HCT116 (cell line): ENCODE measurements at regions not wholly inside any gene's neighbourhood (a gene's known extent, or its start where the extent isn't known, plus 50 kb on each side); places are given as distances from the start of the nearest gene placed in this dataset.

Experiments
- ATAC-seq: fragments of 200-7000 bp; cut with Tn5 transposase; 2 replicates; pipeline ENCODE4 v1.9.1; 2020; ENCODE audit warnings: mild to moderate bottlenecking, moderate library complexity
- BruUV-seq: library from RNA; stranded (reverse); fragments of 400-500 nt; replicated peaks from 2 replicates; lab custom pipeline; 2021; lab: Mats Ljungman, UMichigan
- CTCF ChIA-PET: fragments of 300-600 bp; sonication (Branson Sonifier 250); formaldehyde crosslinking; loops from one replicate; lab custom pipeline; 2021; ENCODE audit warnings: antibody characterized with exemption; lab: Charles Lee
- POLR2A ChIA-PET: fragments of 300-600, 350-600 bp; sonication (Branson Sonifier 250); formaldehyde crosslinking; loops from one replicate; lab custom pipeline; 2021; ENCODE audit warnings: antibody characterized with exemption; lab: Charles Lee
- RAD21 ChIA-PET, 2 experiments: fragments of 300-600 bp; sonication (Branson Sonifier 250); formaldehyde crosslinking; loops; one replicate each; lab custom pipeline; 2023; ENCODE audit warnings: low total read pairs in 2 of 2; ENCODE audit not compliant: uncharacterized antibody in 2 of 2, unreplicated experiment in 2 of 2, low non-redundant PET in 1 of 2; lab: Charles Lee
- DNase-seq: peaks from one replicate; pipeline ENCODE4 v3.0.0-alpha.2; 2010; ENCODE audit warnings: low read depth, low spot score
- H2AFZ ChIP-seq: fragments of 200-600 bp; shearing (Covaris generic), sonication (generic); 2 replicates; pipeline ENCODE4 v1.6.1; 2017; ENCODE audit warnings: low read depth, mixed run types, mixed read lengths, antibody characterized with exemption, low read length; ENCODE audit not compliant: poor library complexity, severe bottlenecking
- H3K27ac ChIP-seq: 2 replicates; pipeline ENCODE4 v1.5.1; 2012; ENCODE audit warnings: low read depth, low read length
- H3K27me3 ChIP-seq: fragments of 200-600 bp; sonication (generic); 2 replicates; pipeline ENCODE4 v1.6.1; 2016; ENCODE audit warnings: mixed run types, low read length, mixed read lengths; ENCODE audit not compliant: insufficient read depth
- H3K36me3 ChIP-seq, 2 experiments: fragments of 200-500 bp in 1 of 2; fragments of 200-600 bp in 1 of 2; sonication (Bioruptor generic) in 1 of 2; sonication (generic) in 1 of 2; 2 replicates each; pipeline versions ENCODE4 v1.5.1 to v1.6.1; 2014 to 2016; ENCODE audit warnings: low read length in 2 of 2, inconsistent platforms in 1 of 2, mixed read lengths in 1 of 2, mixed run types in 1 of 2; ENCODE audit not compliant: insufficient read depth in 2 of 2, control insufficient read depth in 1 of 2
- H3K4me1 ChIP-seq, 2 experiments: fragments of 200-600 bp in 1 of 2; sonication (generic) in 1 of 2; 2 replicates each; pipeline versions ENCODE4 v1.5.1 to v1.6.1; 2012 to 2017; ENCODE audit warnings: low read length in 2 of 2, inconsistent platforms in 1 of 2, mild to moderate bottlenecking in 1 of 2, mixed read lengths in 1 of 2, mixed run types in 1 of 2, moderate library complexity in 1 of 2; ENCODE audit not compliant: insufficient read depth in 2 of 2, control insufficient read depth in 1 of 2
- H3K4me2 ChIP-seq: fragments of 200-600 bp; sonication (generic); 2 replicates; pipeline ENCODE4 v1.6.1; 2017; ENCODE audit warnings: mixed run types, low read length, mixed read lengths
- H3K4me3 ChIP-seq, 2 experiments: fragments of 200-600 bp in 1 of 2; sonication (generic) in 1 of 2; replicated peaks in 1 of 2; 2 replicates each; pipeline ENCODE4 v1.5.1; 2011 to 2016; ENCODE audit warnings: low read length in 2 of 2, control low read depth in 1 of 2, low read depth in 1 of 2, mild to moderate bottlenecking in 1 of 2, mixed read lengths in 1 of 2, mixed run types in 1 of 2
- H3K79me2 ChIP-seq: fragments of 200-600 bp; sonication (generic); 2 replicates; pipeline ENCODE4 v1.6.1; 2017; ENCODE audit warnings: mild to moderate bottlenecking, mixed run types, low read length, moderate library complexity, mixed read lengths; ENCODE audit not compliant: insufficient read depth
- H3K9ac ChIP-seq: fragments of 200-600 bp; sonication (generic); 2 replicates; pipeline ENCODE4 v1.6.1; 2016; ENCODE audit warnings: low read length, mixed read lengths
- H3K9me2 ChIP-seq: fragments of 200-600 bp; sonication (generic), shearing (Covaris generic); 2 replicates; pipeline ENCODE4 v1.6.1; 2017; ENCODE audit warnings: mixed run types, mild to moderate bottlenecking, moderate library complexity; ENCODE audit not compliant: insufficient read depth
- H3K9me3 ChIP-seq, 2 experiments: fragments of 200-500 bp in 1 of 2; fragments of 200-600 bp in 1 of 2; sonication (Bioruptor generic) in 1 of 2; sonication (generic) in 1 of 2; 2 replicates each; pipeline ENCODE4 v1.6.1; 2014 to 2017; ENCODE audit warnings: low read length in 2 of 2, mixed read lengths in 2 of 2, inconsistent platforms in 1 of 2, low read depth in 1 of 2, mild to moderate bottlenecking in 1 of 2, mixed run types in 1 of 2, moderate library complexity in 1 of 2; ENCODE audit not compliant: control insufficient read depth in 1 of 2, insufficient read depth in 1 of 2
- H4K20me1 ChIP-seq: fragments of 200-600 bp; sonication (generic), shearing (Covaris generic); 2 replicates; pipeline ENCODE4 v1.6.1; 2017; ENCODE audit warnings: mixed run types, mild to moderate bottlenecking, moderate library complexity; ENCODE audit not compliant: insufficient read depth
- CBX3 ChIP-seq: IDR thresholded peaks from 2 replicates; pipeline ENCODE4 v1.6.1; 2012; ENCODE audit warnings: low read depth
- EGR1 ChIP-seq: IDR thresholded peaks from 2 replicates; pipeline ENCODE4 v1.6.1; 2012; ENCODE audit warnings: low read depth
- EZH2 ChIP-seq: fragments of 200-600 bp; sonication (generic); IDR thresholded peaks from 2 replicates; pipeline ENCODE4 v1.6.1; 2017; ENCODE audit warnings: antibody characterized with exemption, mixed run types
- JUND ChIP-seq: IDR thresholded peaks from 2 replicates; pipeline ENCODE4 v1.6.1; 2012
- POLR2AphosphoS5 ChIP-seq: IDR thresholded peaks from 2 replicates; pipeline ENCODE4 v1.6.1; 2011; ENCODE audit warnings: mild to moderate bottlenecking, low read depth, low read length, moderate library complexity
- RAD21 ChIP-seq: IDR thresholded peaks from 2 replicates; pipeline ENCODE4 v1.6.1; 2012; ENCODE audit warnings: low read depth, mild to moderate bottlenecking
- SIN3A ChIP-seq: IDR thresholded peaks from 2 replicates; pipeline ENCODE4 v1.6.1; 2012; ENCODE audit warnings: low read depth
- SP1 ChIP-seq: IDR thresholded peaks from 2 replicates; pipeline ENCODE4 v1.6.1; 2012; ENCODE audit warnings: low read depth
- SRF ChIP-seq: IDR thresholded peaks from 2 replicates; pipeline ENCODE4 v1.6.1; 2012; ENCODE audit warnings: low read depth
- TCF7L2 ChIP-seq: IDR thresholded peaks from 2 replicates; pipeline ENCODE4 v1.7.0; 2011; ENCODE audit warnings: borderline replicate concordance, inconsistent platforms; ENCODE audit not compliant: insufficient read depth, insufficient read length; ENCODE audit errors: extremely low read depth
- YY1 ChIP-seq: IDR thresholded peaks from 2 replicates; pipeline ENCODE4 v1.6.1; 2011; ENCODE audit warnings: low read length, low read depth, moderate library complexity, mild to moderate bottlenecking; ENCODE audit not compliant: insufficient replicate concordance; ENCODE audit errors: extremely low read depth
- ZFX ChIP-seq: fragments of 450-650 bp; IDR thresholded peaks from 2 replicates; pipeline ENCODE4 v1.6.1; 2017
- ZNF274 ChIP-seq: fragments of 200-500 bp; sonication (Bioruptor generic); IDR thresholded peaks from 2 replicates; pipeline ENCODE4 v1.6.1; 2014; ENCODE audit warnings: mild to moderate bottlenecking, low read depth, low read length, inconsistent platforms
- intact Hi-C: fragments of 100-400 bp; cut with micrococcal nuclease; formaldehyde crosslinking; loops from 2 replicates; pipeline ENCODE4 v1.10.0; 2022
- TF ChIP-seq, protein P1 (sequence below): IDR thresholded peaks from 2 replicates; pipeline ENCODE4 v1.6.1; 2012; ENCODE audit warnings: low read depth
- TF ChIP-seq, protein P2 (sequence below): IDR thresholded peaks from 2 replicates; pipeline ENCODE4 v1.6.1; 2012
- TF ChIP-seq, protein P3 (sequence below): IDR thresholded peaks from 2 replicates; pipeline ENCODE4 v1.6.1; 2012

DNA sequence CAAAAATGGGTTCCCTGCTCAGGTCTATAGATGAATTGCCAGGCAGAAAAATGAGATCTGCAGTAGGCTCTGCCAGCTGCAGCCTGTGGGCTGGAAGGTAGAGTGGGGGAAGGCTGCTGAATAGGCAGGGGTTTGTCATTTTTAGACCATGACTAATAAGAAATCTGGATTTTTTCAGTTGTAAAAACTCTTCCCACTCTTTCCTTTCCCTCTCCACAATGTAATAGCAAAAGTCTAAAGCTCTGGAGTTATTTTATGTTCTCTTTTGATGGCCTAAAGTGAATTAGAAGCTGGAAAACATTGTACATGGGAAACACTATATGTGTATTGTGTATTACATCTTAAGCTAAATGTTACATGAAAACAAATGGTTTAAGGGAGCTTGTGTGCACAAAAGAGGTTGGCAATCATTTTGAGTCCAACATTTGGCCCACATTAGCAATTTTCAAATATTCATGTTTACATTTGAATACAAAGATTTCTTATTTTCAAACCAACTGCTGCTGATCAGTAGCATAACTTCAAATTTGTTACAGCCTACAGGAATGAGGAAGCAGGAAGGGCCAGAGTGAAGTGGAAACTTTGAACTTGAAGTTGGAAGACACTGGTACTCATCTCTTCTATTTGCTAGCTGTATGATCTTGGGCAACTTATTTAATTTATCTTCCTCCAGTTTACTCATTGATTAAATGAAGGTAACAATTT lies 407.1 kb downstream of the SLC4A3 start:
- Histone ChIP-seq H3K27me3 (no peaks in the 10 kb centered on the region), H3K9me3 (no peaks in the 10 kb centered on the region), H2AFZ (no peak overlapping the region), H3K4me2 (no peak overlapping the region), H4K20me1 (no peaks in the 10 kb centered on the region), H3K4me1 (peaks cover 0 to 7% of the 10 kb centered on the region in 2 experiments; a peak in 2 of 4 replicates), H3K4me3 (no peak overlapping the region), H3K9me2 (no peaks in the 10 kb centered on the region), H3K27ac (no peak overlapping the region), H3K36me3 (peaks cover 0 to 33% of the 10 kb centered on the region in 2 experiments; a peak in 2 of 4 replicates), H3K9ac (no peak overlapping the region), H3K79me2 (no peaks in the 10 kb centered on the region)
- RAD21 ChIA-PET, result no interaction called here
- ATAC-seq (no peak), DNase-seq (no peak)
- TF ChIP-seq, protein P1, sequence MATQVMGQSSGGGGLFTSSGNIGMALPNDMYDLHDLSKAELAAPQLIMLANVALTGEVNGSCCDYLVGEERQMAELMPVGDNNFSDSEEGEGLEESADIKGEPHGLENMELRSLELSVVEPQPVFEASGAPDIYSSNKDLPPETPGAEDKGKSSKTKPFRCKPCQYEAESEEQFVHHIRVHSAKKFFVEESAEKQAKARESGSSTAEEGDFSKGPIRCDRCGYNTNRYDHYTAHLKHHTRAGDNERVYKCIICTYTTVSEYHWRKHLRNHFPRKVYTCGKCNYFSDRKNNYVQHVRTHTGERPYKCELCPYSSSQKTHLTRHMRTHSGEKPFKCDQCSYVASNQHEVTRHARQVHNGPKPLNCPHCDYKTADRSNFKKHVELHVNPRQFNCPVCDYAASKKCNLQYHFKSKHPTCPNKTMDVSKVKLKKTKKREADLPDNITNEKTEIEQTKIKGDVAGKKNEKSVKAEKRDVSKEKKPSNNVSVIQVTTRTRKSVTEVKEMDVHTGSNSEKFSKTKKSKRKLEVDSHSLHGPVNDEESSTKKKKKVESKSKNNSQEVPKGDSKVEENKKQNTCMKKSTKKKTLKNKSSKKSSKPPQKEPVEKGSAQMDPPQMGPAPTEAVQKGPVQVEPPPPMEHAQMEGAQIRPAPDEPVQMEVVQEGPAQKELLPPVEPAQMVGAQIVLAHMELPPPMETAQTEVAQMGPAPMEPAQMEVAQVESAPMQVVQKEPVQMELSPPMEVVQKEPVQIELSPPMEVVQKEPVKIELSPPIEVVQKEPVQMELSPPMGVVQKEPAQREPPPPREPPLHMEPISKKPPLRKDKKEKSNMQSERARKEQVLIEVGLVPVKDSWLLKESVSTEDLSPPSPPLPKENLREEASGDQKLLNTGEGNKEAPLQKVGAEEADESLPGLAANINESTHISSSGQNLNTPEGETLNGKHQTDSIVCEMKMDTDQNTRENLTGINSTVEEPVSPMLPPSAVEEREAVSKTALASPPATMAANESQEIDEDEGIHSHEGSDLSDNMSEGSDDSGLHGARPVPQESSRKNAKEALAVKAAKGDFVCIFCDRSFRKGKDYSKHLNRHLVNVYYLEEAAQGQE, result no peak
- no peak for TF ChIP-seq ZFX
- no peak for TF ChIP-seq RAD21
- TF ChIP-seq, protein P2, sequence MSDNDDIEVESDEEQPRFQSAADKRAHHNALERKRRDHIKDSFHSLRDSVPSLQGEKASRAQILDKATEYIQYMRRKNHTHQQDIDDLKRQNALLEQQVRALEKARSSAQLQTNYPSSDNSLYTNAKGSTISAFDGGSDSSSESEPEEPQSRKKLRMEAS, result no peak
- TF ChIP-seq ZNF274, result no peak
- no peak for TF ChIP-seq POLR2AphosphoS5
- TF ChIP-seq SRF, result no peak
- no peak for TF ChIP-seq YY1
- no peak for TF ChIP-seq TCF7L2
- TF ChIP-seq, protein P3, sequence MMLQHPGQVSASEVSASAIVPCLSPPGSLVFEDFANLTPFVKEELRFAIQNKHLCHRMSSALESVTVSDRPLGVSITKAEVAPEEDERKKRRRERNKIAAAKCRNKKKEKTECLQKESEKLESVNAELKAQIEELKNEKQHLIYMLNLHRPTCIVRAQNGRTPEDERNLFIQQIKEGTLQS, result no peak
- TF ChIP-seq EZH2, result no peak
- TF ChIP-seq SP1, result no peak
- TF ChIP-seq JUND, result no peak
- TF ChIP-seq EGR1, result no peak
- TF ChIP-seq CBX3, result no peak
- no peak for TF ChIP-seq SIN3A
- POLR2A ChIA-PET, result no interaction called here
- CTCF ChIA-PET, result no interaction called here
- intact Hi-C loops, result no loop called here
- no TSS peak for BruUV-seq
